Uterus (tissue), 2 donors: ENCODE measurements at regions not wholly inside any gene's neighbourhood (a gene's known extent, or its start where the extent isn't known, plus 50 kb on each side); places are given as distances from the start of the nearest gene placed in this dataset.

Experiments
- POLR2A ChIP-seq, 2 donors: fragments of 450-650 bp; IDR thresholded peaks; one replicate each; pipeline ENCODE4 v1.6.1; 2016; ENCODE audit warnings: antibody characterized with exemption in 2 of 2, mild to moderate bottlenecking in 1 of 2, moderate library complexity in 1 of 2
- TF ChIP-seq, protein P1 (sequence below), 4 experiments: fragments of 200-600 bp in 2 of 4; fragments of 450-650 bp in 2 of 4; sonication (generic) in 2 of 4; IDR thresholded peaks; one replicate each; pipeline ENCODE4 v1.5.1; 2016 to 2019; ENCODE audit warnings: antibody characterized with exemption in 4 of 4, mild to moderate bottlenecking in 2 of 4, moderate library complexity in 1 of 4

- TF ChIP-seq, protein P1, sequence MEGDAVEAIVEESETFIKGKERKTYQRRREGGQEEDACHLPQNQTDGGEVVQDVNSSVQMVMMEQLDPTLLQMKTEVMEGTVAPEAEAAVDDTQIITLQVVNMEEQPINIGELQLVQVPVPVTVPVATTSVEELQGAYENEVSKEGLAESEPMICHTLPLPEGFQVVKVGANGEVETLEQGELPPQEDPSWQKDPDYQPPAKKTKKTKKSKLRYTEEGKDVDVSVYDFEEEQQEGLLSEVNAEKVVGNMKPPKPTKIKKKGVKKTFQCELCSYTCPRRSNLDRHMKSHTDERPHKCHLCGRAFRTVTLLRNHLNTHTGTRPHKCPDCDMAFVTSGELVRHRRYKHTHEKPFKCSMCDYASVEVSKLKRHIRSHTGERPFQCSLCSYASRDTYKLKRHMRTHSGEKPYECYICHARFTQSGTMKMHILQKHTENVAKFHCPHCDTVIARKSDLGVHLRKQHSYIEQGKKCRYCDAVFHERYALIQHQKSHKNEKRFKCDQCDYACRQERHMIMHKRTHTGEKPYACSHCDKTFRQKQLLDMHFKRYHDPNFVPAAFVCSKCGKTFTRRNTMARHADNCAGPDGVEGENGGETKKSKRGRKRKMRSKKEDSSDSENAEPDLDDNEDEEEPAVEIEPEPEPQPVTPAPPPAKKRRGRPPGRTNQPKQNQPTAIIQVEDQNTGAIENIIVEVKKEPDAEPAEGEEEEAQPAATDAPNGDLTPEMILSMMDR (IDR thresholded peaks at IDR 0.05) = no peak
- no peak for TF ChIP-seq POLR2A (IDR thresholded peaks at IDR 0.05)
These were observed 174.2 kb upstream of the ZBED5 start for GRCh38 chr11:11032066-11032465.
